ENCODE measurements at regions not wholly inside any gene's neighbourhood (a gene's known extent, or its start where the extent isn't known, plus 50 kb on each side); places are given as distances from the start of the nearest gene placed in this dataset.

DNA sequence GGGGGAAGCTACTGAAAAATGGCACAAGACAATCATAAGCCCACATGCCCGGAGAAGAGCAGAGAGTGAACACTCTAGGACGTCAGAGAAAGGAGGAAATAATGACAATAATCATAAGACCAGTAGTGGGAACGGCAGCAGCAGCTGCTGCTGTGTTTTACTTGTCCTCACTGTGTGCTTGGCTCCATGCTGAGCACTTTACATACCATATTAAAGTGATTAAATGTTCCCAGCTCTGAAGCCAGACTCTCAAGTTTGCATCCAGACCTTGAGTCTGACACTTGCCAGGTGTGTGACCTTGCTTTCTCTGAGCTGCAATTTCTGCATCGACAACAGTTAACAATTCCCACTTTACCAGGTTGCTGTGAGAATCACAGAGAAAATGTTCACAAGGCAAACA lies 255.4 kb downstream of the SPANXN1 start:
- intact Hi-C loops (cut with micrococcal nuclease; ENCODE audit: unreplicated experiment): no loop called here
- H3K4me1 Mint-ChIP-seq (ENCODE audit: low read depth, unreplicated experiment): no peaks in the 10 kb centered on the region
- DNase-seq: no peak
- TF ChIP-seq, protein P1, sequence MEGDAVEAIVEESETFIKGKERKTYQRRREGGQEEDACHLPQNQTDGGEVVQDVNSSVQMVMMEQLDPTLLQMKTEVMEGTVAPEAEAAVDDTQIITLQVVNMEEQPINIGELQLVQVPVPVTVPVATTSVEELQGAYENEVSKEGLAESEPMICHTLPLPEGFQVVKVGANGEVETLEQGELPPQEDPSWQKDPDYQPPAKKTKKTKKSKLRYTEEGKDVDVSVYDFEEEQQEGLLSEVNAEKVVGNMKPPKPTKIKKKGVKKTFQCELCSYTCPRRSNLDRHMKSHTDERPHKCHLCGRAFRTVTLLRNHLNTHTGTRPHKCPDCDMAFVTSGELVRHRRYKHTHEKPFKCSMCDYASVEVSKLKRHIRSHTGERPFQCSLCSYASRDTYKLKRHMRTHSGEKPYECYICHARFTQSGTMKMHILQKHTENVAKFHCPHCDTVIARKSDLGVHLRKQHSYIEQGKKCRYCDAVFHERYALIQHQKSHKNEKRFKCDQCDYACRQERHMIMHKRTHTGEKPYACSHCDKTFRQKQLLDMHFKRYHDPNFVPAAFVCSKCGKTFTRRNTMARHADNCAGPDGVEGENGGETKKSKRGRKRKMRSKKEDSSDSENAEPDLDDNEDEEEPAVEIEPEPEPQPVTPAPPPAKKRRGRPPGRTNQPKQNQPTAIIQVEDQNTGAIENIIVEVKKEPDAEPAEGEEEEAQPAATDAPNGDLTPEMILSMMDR (IDR thresholded peaks at IDR 0.05; ENCODE audit: unreplicated experiment): no peak
- H3K36me3 Mint-ChIP-seq (ENCODE audit: insufficient read depth, unreplicated experiment): no peaks in the 10 kb centered on the region
- no peak overlapping the region for H3K27ac Mint-ChIP-seq (ENCODE audit: unreplicated experiment)
- no TSS peak for BruUV-seq (replicated peaks)
- no peak overlapping the region for H3K4me3 Mint-ChIP-seq (ENCODE audit: low read depth, unreplicated experiment)
- CTCF ChIA-PET: no interaction called here
- H3K9me3 Mint-ChIP-seq (ENCODE audit: low read depth, unreplicated experiment): peaks cover 15% of the 10 kb centered on the region
- no peaks in the 10 kb centered on the region for H3K27me3 Mint-ChIP-seq (ENCODE audit: unreplicated experiment)

DNA sequence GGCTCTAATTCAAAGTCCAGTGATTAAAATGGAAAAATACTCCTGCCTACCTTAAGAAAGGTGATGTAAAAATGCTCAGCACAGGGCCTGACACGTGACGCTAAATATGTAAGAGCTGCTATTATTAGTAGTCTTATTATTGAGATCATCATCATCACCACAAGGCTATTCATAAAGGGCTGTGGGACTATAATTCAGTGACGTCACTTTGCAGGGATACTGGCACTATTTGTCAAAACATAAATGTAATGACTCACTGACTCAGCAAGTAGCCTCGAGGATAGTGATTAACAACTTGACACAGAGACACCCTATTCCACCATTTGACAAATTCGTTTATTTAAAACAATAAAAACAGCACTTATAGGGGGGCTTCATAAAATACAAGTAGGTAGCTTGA lies 258.9 kb downstream of the SPANXN1 start:
- intact Hi-C loops (cut with micrococcal nuclease; ENCODE audit: unreplicated experiment): no loop called here
- H3K27ac Mint-ChIP-seq (ENCODE audit: unreplicated experiment): no peak overlapping the region
- H3K4me3 Mint-ChIP-seq (ENCODE audit: low read depth, unreplicated experiment): no peak overlapping the region
- CTCF ChIA-PET: no interaction called here
- no peak for DNase-seq
- BruUV-seq (replicated peaks): no TSS peak
- no peaks in the 10 kb centered on the region for H3K27me3 Mint-ChIP-seq (ENCODE audit: unreplicated experiment)
- H3K36me3 Mint-ChIP-seq (ENCODE audit: insufficient read depth, unreplicated experiment): no peaks in the 10 kb centered on the region
- TF ChIP-seq, protein P1 (IDR thresholded peaks at IDR 0.05; ENCODE audit: unreplicated experiment): no peak
- H3K4me1 Mint-ChIP-seq (ENCODE audit: low read depth, unreplicated experiment): no peaks in the 10 kb centered on the region
- H3K9me3 Mint-ChIP-seq (ENCODE audit: low read depth, unreplicated experiment): peaks cover 8% of the 10 kb centered on the region

DNA sequence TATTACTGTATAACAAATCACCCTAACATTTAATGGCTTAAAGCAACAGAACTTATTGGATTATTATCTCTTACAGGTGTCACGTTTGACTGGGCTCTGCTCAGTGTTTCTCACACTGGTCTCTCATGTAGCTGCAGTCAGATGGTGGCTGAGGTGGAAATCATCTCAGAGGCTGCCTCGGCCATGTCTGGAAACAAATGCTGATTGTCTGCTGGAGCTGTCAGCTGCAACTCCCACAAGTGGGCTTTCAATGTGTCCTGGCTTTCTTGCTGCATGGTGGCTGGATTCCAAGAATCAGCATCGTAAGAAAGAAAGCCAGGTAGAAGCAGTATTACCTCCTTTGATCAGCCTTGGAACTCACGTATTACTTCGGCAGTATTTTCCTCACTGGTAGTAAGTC lies 277.6 kb downstream of the SPANXN1 start:
- H3K36me3 Mint-ChIP-seq (ENCODE audit: insufficient read depth, unreplicated experiment): no peaks in the 10 kb centered on the region
- CTCF ChIA-PET: no interaction called here
- no TSS peak for BruUV-seq (replicated peaks)
- intact Hi-C loops (cut with micrococcal nuclease; ENCODE audit: unreplicated experiment): no loop called here
- peaks cover 14% of the 10 kb centered on the region for H3K9me3 Mint-ChIP-seq (ENCODE audit: low read depth, unreplicated experiment)
- no peak overlapping the region for H3K4me3 Mint-ChIP-seq (ENCODE audit: low read depth, unreplicated experiment)
- no peak for DNase-seq
- no peak overlapping the region for H3K27ac Mint-ChIP-seq (ENCODE audit: unreplicated experiment)
- H3K27me3 Mint-ChIP-seq (ENCODE audit: unreplicated experiment): no peaks in the 10 kb centered on the region
- TF ChIP-seq, protein P1 (IDR thresholded peaks at IDR 0.05; ENCODE audit: unreplicated experiment): no peak
- no peaks in the 10 kb centered on the region for H3K4me1 Mint-ChIP-seq (ENCODE audit: low read depth, unreplicated experiment)

DNA sequence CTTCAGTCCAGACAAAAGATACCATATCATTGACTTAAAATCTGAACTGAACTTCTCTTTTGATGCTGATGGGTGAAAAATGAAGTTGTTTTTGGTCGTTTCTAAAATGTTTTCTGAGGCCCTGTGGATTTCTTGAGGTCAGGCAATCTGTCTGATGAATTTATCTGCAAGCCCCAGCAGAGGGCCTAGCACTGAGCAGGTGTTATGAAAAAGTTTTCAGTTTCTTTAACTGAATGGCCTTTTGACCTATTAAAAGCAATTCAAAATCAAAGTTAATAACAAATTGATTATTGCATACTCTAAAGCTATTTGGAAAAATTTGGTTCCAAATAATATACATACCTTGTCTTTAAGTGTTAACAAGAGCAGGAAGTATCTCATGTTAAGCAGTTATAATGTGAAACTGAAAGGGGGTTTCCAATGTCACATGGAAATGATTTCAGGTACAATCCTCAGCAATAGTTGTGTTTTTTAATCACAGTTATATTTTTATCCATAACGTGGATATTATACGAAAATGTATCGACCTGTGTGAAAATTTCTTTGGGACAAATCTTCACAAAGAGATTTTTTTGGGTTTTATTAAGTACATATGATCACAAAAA lies 285.0 kb downstream of the SPANXN1 start:
- intact Hi-C loops (cut with micrococcal nuclease; ENCODE audit: unreplicated experiment): no loop called here
- TF ChIP-seq, protein P1 (IDR thresholded peaks at IDR 0.05; ENCODE audit: unreplicated experiment): no peak
- Mint-ChIP-seq H3K27ac (ENCODE audit: unreplicated experiment) (no peak overlapping the region), H3K4me3 (ENCODE audit: low read depth, unreplicated experiment) (no peak overlapping the region), H3K4me1 (ENCODE audit: low read depth, unreplicated experiment) (no peaks in the 10 kb centered on the region), H3K36me3 (ENCODE audit: insufficient read depth, unreplicated experiment) (no peaks in the 10 kb centered on the region), H3K9me3 (ENCODE audit: low read depth, unreplicated experiment) (peaks cover 14% of the 10 kb centered on the region), H3K27me3 (ENCODE audit: unreplicated experiment) (no peaks in the 10 kb centered on the region)
- BruUV-seq (replicated peaks): no TSS peak
- CTCF ChIA-PET: no interaction called here
- no peak for DNase-seq
